DND-41 (cell line): ENCODE measurements at regions not wholly inside any gene's neighbourhood (a gene's known extent, or its start where the extent isn't known, plus 50 kb on each side); places are given as distances from the start of the nearest gene placed in this dataset.

Experiments
- EZH2 ChIP-seq: IDR thresholded peaks from 3 replicates; pipeline ENCODE4 v1.6.1; 2012; ENCODE audit warnings: borderline replicate concordance, low read depth, mild to moderate bottlenecking, moderate library complexity, low read length, inconsistent platforms; ENCODE audit not compliant: severe bottlenecking
- TF ChIP-seq, protein P1 (sequence below): IDR thresholded peaks from 2 replicates; pipeline ENCODE4 v1.5.1; 2012; ENCODE audit warnings: borderline replicate concordance, low read length, moderate library complexity, mild to moderate bottlenecking; ENCODE audit not compliant: poor library complexity, severe bottlenecking; ENCODE audit errors: extremely low read depth

DNA sequence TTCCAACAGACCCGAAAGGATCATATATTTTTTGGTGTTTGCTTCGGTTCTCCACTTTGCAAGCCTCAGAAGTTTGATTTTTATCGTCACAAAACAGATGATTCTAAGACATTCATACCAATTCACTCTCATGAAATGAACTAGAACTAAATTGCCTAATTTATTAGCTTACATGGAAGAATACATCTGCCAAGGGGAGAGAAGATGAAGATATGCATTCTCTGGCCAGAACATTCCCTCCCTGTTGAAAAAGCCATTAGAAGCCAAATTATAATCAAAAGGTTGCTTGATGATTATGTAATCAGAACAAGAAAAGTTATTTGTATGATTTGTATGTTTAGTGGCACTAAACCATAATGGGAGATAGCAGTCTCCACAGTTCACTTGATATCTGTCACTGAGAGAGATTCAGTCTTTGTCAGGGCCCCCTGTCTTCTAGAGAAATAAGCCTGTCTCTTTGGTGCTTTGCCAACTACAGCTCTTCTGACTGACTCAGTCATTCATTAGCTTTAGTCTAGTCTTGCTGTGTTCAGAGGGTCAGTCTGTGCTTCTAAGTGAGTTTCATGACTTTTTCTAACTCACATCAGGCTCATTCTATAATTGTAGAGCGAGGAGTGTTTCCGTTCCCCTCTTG lies 95.3 kb upstream of the GNAI1 start:
- TF ChIP-seq, protein P1, sequence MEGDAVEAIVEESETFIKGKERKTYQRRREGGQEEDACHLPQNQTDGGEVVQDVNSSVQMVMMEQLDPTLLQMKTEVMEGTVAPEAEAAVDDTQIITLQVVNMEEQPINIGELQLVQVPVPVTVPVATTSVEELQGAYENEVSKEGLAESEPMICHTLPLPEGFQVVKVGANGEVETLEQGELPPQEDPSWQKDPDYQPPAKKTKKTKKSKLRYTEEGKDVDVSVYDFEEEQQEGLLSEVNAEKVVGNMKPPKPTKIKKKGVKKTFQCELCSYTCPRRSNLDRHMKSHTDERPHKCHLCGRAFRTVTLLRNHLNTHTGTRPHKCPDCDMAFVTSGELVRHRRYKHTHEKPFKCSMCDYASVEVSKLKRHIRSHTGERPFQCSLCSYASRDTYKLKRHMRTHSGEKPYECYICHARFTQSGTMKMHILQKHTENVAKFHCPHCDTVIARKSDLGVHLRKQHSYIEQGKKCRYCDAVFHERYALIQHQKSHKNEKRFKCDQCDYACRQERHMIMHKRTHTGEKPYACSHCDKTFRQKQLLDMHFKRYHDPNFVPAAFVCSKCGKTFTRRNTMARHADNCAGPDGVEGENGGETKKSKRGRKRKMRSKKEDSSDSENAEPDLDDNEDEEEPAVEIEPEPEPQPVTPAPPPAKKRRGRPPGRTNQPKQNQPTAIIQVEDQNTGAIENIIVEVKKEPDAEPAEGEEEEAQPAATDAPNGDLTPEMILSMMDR: no peak
- no peak for TF ChIP-seq EZH2
